Activated T-helper 1 cell treated with anti-CD3 and anti-CD28 coated beads, Interleukin-12 subunit alpha, Interleukin-12 subunit beta, Interleukin-2, Interleukin-4 antibody, amounts not matched to agents 30 ng/mL and 10 ng/mL and 1 ng/mL, durations not matched to agents 14 hours and 24 hours and 36 hours (primary cell): ENCODE measurements at regions not wholly inside any gene's neighbourhood (a gene's known extent, or its start where the extent isn't known, plus 50 kb on each side); places are given as distances from the start of the nearest gene placed in this dataset.

Source experiments
- DNase-seq: peaks from one replicate; pipeline ENCODE4 v3.0.0; 2021; ENCODE audit warnings: low spot score
- H3K27ac Mint-ChIP-seq: one replicate; pipeline ENCODE4 v1.8.0; 2021; ENCODE audit warnings: mild to moderate bottlenecking, mixed read lengths
- H3K27me3 Mint-ChIP-seq: one replicate; pipeline ENCODE4 v1.8.0; 2022; ENCODE audit warnings: mild to moderate bottlenecking, moderate library complexity, mixed read lengths; ENCODE audit not compliant: insufficient read depth
- H3K36me3 Mint-ChIP-seq: one replicate; pipeline ENCODE4 v1.8.0; 2021; ENCODE audit warnings: low read depth, mixed read lengths
- H3K4me1 Mint-ChIP-seq: one replicate; pipeline ENCODE4 v1.8.0; 2021; ENCODE audit warnings: low read depth, mixed read lengths
- H3K4me3 Mint-ChIP-seq: one replicate; pipeline ENCODE4 v1.8.0; 2021; ENCODE audit warnings: mild to moderate bottlenecking, moderate library complexity, mixed read lengths
- H3K9me3 Mint-ChIP-seq: one replicate; pipeline ENCODE4 v1.8.0; 2021; ENCODE audit warnings: mixed read lengths
- intact Hi-C: fragments of 100-400 bp; cut with micrococcal nuclease; formaldehyde crosslinking; loops from one replicate; pipeline ENCODE4 v1.15.1; 2024

GRCh38 chr10:61845950-61846268, 55.6 kb upstream of the ARID5B start:
- no peaks in the 10 kb centered on the region for H3K36me3 Mint-ChIP-seq
- no peak overlapping the region for H3K4me3 Mint-ChIP-seq
- peaks cover 5% of the 10 kb centered on the region for H3K4me1 Mint-ChIP-seq
- DNase-seq, result no peak
- intact Hi-C loops, result no loop called here
- H3K9me3 Mint-ChIP-seq, result no peaks in the 10 kb centered on the region
- no peaks in the 10 kb centered on the region for H3K27me3 Mint-ChIP-seq
- no peak overlapping the region for H3K27ac Mint-ChIP-seq

GRCh38 chr10:61846370-61847031, 55.0 kb upstream of the ARID5B start:
- Mint-ChIP-seq H3K27me3 (no peaks in the 10 kb centered on the region), H3K4me3 (no peak overlapping the region), H3K4me1 (peaks cover 5% of the 10 kb centered on the region), H3K9me3 (no peaks in the 10 kb centered on the region), H3K27ac (no peak overlapping the region), H3K36me3 (no peaks in the 10 kb centered on the region)
- DNase-seq, result no peak
- intact Hi-C loops, result no loop called here

- no peak overlapping the region for H3K27ac Mint-ChIP-seq
- H3K27me3 Mint-ChIP-seq, result no peaks in the 10 kb centered on the region
- H3K9me3 Mint-ChIP-seq, result no peaks in the 10 kb centered on the region
- H3K36me3 Mint-ChIP-seq, result no peaks in the 10 kb centered on the region
- intact Hi-C loops, result no loop called here
- peaks cover 5% of the 10 kb centered on the region for H3K4me1 Mint-ChIP-seq
- DNase-seq, result no peak
- no peak overlapping the region for H3K4me3 Mint-ChIP-seq
These were observed 54.4 kb upstream of the ARID5B start for GRCh38 chr10:61847087-61847486.

GRCh38 chr10:61847640-61848039, 53.9 kb upstream of the ARID5B start:
- no peaks in the 10 kb centered on the region for H3K9me3 Mint-ChIP-seq
- no peaks in the 10 kb centered on the region for H3K36me3 Mint-ChIP-seq
- no peaks in the 10 kb centered on the region for H3K27me3 Mint-ChIP-seq
- no peak for DNase-seq
- no peak overlapping the region for H3K4me3 Mint-ChIP-seq
- intact Hi-C loops, result no loop called here
- H3K4me1 Mint-ChIP-seq, result peaks cover 5% of the 10 kb centered on the region
- H3K27ac Mint-ChIP-seq, result no peak overlapping the region

GRCh38 chr10:61850376-61850775, 51.1 kb upstream of the ARID5B start:
- Mint-ChIP-seq H3K4me1 (peaks cover 5% of the 10 kb centered on the region), H3K9me3 (no peaks in the 10 kb centered on the region), H3K27me3 (no peaks in the 10 kb centered on the region), H3K27ac (no peak overlapping the region), H3K36me3 (no peaks in the 10 kb centered on the region), H3K4me3 (no peak overlapping the region)
- no peak for DNase-seq
- intact Hi-C loops, result no loop called here
